Stimulated activated CD4-positive, alpha-beta T cell treated with anti-CD3 and anti-CD28 coated beads, Interleukin-1b, Interleukin-23, amount 100 ng/mL, for 24 hours (primary cell): ENCODE measurements at regions not wholly inside any gene's neighbourhood (a gene's known extent, or its start where the extent isn't known, plus 50 kb on each side); places are given as distances from the start of the nearest gene placed in this dataset.

ENCODE experiments used
- DNase-seq, 4 experiments: peaks; one replicate each; pipeline ENCODE4 v3.0.0-alpha.2; 2020; ENCODE audit warnings: low read depth in 4 of 4, low spot score in 1 of 4

GRCh38 chr9:86458191-86458855 lies 104.1 kb upstream of the TUT7 start:
- no peak for DNase-seq

- DNase-seq, result no peak
Observed at GRCh38 chr9:86456416-86456815, 102.2 kb upstream of the TUT7 start.

- no peak for DNase-seq
Observed at GRCh38 chr9:86454701-86455615, 100.7 kb upstream of the TUT7 start.

GRCh38 chr9:86452201-86452828 lies 98.1 kb upstream of the TUT7 start:
- no peak for DNase-seq

GRCh38 chr9:86449246-86449645 lies 95.0 kb upstream of the TUT7 start:
- no peak for DNase-seq

GRCh38 chr9:86445671-86446070 lies 91.5 kb upstream of the TUT7 start:
- no peak for DNase-seq

GRCh38 chr9:86443992-86444391 lies 89.8 kb upstream of the TUT7 start:
- no peak for DNase-seq

- DNase-seq, result no peak
Observed at GRCh38 chr9:86434039-86434726, 80.0 kb upstream of the TUT7 start.

GRCh38 chr9:86424251-86424891 lies 70.2 kb upstream of the TUT7 start:
- no peak for DNase-seq

GRCh38 chr9:86413971-86414880 lies 60.0 kb upstream of the TUT7 start:
- no peak for DNase-seq

GRCh38 chr9:86410281-86410680 lies 56.1 kb upstream of the TUT7 start:
- no peak for DNase-seq

GRCh38 chr9:86408121-86408520 lies 53.9 kb upstream of the TUT7 start:
- DNase-seq, result no peak

GRCh38 chr9:86407022-86407421 lies 52.8 kb upstream of the TUT7 start:
- DNase-seq, result no peak

GRCh38 chr9:86406366-86406765 lies 52.2 kb upstream of the TUT7 start:
- DNase-seq, result no peak

- peak in 1 of 4 experiments; percentile 6 for DNase-seq
Observed at GRCh38 chr9:86405926-86406325, 51.7 kb upstream of the TUT7 start.

GRCh38 chr9:86405086-86405491 lies 50.9 kb upstream of the TUT7 start:
- DNase-seq, result no peak
